ENCODE measurements at regions not wholly inside any gene's neighbourhood (a gene's known extent, or its start where the extent isn't known, plus 50 kb on each side); places are given as distances from the start of the nearest gene placed in this dataset.
"Not testable (repeated sequence)": the region's sequence is repeated elsewhere in the genome, so short reads cannot be mapped to it uniquely, and the experiment has no call there.

GRCh38 chrX:139475432-139475831 lies 55.1 kb upstream of the F9 start:
- no peak overlapping the region for H3K4me3 Mint-ChIP-seq
- POLR2A ChIA-PET: no interaction called here
- ATAC-seq (no peak), DNase-seq (ENCODE audit: low spot score) (no peak)
- H3K27ac Mint-ChIP-seq: no peak overlapping the region
- no peaks in the 10 kb centered on the region for H3K9me3 Mint-ChIP-seq
- CTCF ChIA-PET: interaction anchor here (1.1 kb wide), 1 partner anchor 81 kb away, joined by 4 read pairs; no protein-coding TSS in a partner anchor
- no peak for TF ChIP-seq FOXP1 (CRISPR knock-in tag; IDR thresholded peaks at IDR 0.05; ENCODE audit: borderline replicate concordance)
- no peak for TF ChIP-seq ESRRA (CRISPR knock-in tag; IDR thresholded peaks at IDR 0.05; ENCODE audit: borderline replicate concordance)
- no peak for TF ChIP-seq GTF2I (CRISPR knock-in tag; conservative IDR thresholded peaks at IDR 0.05)
- TF ChIP-seq, protein P1, sequence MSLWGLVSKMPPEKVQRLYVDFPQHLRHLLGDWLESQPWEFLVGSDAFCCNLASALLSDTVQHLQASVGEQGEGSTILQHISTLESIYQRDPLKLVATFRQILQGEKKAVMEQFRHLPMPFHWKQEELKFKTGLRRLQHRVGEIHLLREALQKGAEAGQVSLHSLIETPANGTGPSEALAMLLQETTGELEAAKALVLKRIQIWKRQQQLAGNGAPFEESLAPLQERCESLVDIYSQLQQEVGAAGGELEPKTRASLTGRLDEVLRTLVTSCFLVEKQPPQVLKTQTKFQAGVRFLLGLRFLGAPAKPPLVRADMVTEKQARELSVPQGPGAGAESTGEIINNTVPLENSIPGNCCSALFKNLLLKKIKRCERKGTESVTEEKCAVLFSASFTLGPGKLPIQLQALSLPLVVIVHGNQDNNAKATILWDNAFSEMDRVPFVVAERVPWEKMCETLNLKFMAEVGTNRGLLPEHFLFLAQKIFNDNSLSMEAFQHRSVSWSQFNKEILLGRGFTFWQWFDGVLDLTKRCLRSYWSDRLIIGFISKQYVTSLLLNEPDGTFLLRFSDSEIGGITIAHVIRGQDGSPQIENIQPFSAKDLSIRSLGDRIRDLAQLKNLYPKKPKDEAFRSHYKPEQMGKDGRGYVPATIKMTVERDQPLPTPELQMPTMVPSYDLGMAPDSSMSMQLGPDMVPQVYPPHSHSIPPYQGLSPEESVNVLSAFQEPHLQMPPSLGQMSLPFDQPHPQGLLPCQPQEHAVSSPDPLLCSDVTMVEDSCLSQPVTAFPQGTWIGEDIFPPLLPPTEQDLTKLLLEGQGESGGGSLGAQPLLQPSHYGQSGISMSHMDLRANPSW (CRISPR knock-in tag; conservative IDR thresholded peaks at IDR 0.05; ENCODE audit: low read depth): no peak
- no peak for TF ChIP-seq TP53 (CRISPR knock-in tag; IDR thresholded peaks at IDR 0.05)
- TF ChIP-seq E2F1 (CRISPR knock-in tag; IDR thresholded peaks at IDR 0.05): no peak
- no peak for TF ChIP-seq ZNF425 (CRISPR knock-in tag; conservative IDR thresholded peaks at IDR 0.05)
- TF ChIP-seq, protein P2, sequence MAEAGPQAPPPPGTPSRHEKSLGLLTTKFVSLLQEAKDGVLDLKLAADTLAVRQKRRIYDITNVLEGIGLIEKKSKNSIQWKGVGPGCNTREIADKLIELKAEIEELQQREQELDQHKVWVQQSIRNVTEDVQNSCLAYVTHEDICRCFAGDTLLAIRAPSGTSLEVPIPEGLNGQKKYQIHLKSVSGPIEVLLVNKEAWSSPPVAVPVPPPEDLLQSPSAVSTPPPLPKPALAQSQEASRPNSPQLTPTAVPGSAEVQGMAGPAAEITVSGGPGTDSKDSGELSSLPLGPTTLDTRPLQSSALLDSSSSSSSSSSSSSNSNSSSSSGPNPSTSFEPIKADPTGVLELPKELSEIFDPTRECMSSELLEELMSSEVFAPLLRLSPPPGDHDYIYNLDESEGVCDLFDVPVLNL (CRISPR knock-in tag; IDR thresholded peaks at IDR 0.05; ENCODE audit: borderline replicate concordance, low read depth): no peak
- H3K4me1 Mint-ChIP-seq: peaks cover 6% of the 10 kb centered on the region
- H3K27me3 Mint-ChIP-seq (ENCODE audit: low read depth): no peaks in the 10 kb centered on the region
- no peaks in the 10 kb centered on the region for H3K36me3 Mint-ChIP-seq

DNA sequence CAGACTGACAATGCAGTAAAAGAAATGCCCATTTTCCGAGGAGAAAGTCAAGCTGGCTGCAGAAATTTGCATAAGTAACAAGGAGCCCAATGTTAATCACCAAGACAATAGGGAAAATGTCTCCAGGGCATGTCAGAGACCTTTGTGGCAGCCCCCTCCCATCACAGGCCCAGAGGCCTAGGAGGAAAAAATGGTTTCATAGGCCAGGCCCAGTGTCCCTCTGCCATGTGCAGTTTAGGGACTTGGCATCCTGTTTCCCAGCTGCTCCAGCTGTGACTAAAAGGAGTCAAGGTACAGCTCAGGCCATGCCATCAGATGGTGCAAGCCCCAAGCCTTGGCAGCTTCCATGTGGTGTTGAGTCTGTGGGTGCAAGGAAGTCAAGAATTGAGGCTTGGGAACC lies 68.6 kb upstream of the F9 start:
- H3K9me3 Mint-ChIP-seq: peaks cover 38% of the 10 kb centered on the region
- H3K27me3 Mint-ChIP-seq (ENCODE audit: low read depth); H3K4me1 Mint-ChIP-seq; POLR2A ChIA-PET; ATAC-seq; H3K27ac Mint-ChIP-seq; H3K4me3 Mint-ChIP-seq; CTCF ChIA-PET; DNase-seq (ENCODE audit: low spot score): not testable (repeated sequence)
- H3K36me3 Mint-ChIP-seq: peaks cover 24% of the 10 kb centered on the region

DNA sequence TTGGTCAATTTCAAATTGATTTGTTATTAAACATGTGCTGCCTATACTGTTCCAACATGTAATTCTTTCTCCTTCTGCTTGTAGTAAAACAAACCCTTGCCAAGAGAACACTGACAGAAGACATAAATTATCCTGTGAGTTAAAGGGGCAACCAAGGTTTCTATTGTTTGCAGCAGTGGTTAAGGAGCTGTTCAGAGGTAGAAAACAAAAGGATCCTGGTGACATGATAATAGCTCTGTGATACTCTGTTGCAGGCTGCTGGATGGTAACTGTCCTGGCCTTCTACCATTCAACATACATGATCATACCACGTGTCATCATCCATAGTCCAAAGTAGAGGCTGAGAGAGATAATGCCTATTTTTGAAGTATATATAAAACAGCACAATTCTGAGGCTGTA lies 75.8 kb upstream of the F9 start:
- DNase-seq (ENCODE audit: low spot score) (no peak), ATAC-seq (no peak)
- Mint-ChIP-seq H3K4me1 (no peaks in the 10 kb centered on the region), H3K36me3 (no peaks in the 10 kb centered on the region), H3K27me3 (ENCODE audit: low read depth) (no peaks in the 10 kb centered on the region), H3K4me3 (no peak overlapping the region), H3K27ac (no peak overlapping the region), H3K9me3 (no peaks in the 10 kb centered on the region)
- ChIA-PET CTCF (no interaction called here), POLR2A (no interaction called here)
- TF ChIP-seq RELA (CRISPR knock-in tag; IDR thresholded peaks at IDR 0.05; ENCODE audit: borderline replicate concordance): no peak
- TF ChIP-seq ATF1 (CRISPR knock-in tag; IDR thresholded peaks at IDR 0.05): no peak
- TF ChIP-seq IRF2 (CRISPR knock-in tag; IDR thresholded peaks at IDR 0.05; ENCODE audit: borderline replicate concordance, low read depth): no peak
- no peak for TF ChIP-seq ZNF317 (CRISPR knock-in tag; IDR thresholded peaks at IDR 0.05; ENCODE audit: borderline replicate concordance, low read depth)
- TF ChIP-seq, protein P3, sequence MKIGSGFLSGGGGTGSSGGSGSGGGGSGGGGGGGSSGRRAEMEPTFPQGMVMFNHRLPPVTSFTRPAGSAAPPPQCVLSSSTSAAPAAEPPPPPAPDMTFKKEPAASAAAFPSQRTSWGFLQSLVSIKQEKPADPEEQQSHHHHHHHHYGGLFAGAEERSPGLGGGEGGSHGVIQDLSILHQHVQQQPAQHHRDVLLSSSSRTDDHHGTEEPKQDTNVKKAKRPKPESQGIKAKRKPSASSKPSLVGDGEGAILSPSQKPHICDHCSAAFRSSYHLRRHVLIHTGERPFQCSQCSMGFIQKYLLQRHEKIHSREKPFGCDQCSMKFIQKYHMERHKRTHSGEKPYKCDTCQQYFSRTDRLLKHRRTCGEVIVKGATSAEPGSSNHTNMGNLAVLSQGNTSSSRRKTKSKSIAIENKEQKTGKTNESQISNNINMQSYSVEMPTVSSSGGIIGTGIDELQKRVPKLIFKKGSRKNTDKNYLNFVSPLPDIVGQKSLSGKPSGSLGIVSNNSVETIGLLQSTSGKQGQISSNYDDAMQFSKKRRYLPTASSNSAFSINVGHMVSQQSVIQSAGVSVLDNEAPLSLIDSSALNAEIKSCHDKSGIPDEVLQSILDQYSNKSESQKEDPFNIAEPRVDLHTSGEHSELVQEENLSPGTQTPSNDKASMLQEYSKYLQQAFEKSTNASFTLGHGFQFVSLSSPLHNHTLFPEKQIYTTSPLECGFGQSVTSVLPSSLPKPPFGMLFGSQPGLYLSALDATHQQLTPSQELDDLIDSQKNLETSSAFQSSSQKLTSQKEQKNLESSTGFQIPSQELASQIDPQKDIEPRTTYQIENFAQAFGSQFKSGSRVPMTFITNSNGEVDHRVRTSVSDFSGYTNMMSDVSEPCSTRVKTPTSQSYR (CRISPR knock-in tag; IDR thresholded peaks at IDR 0.05): no peak
- TF ChIP-seq, protein P4, sequence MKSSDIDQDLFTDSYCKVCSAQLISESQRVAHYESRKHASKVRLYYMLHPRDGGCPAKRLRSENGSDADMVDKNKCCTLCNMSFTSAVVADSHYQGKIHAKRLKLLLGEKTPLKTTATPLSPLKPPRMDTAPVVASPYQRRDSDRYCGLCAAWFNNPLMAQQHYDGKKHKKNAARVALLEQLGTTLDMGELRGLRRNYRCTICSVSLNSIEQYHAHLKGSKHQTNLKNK (CRISPR knock-in tag; IDR thresholded peaks at IDR 0.05): no peak
- TF ChIP-seq TP53 (CRISPR knock-in tag; IDR thresholded peaks at IDR 0.05): no peak
- no peak for TF ChIP-seq RORB (CRISPR knock-in tag; IDR thresholded peaks at IDR 0.05)
- TF ChIP-seq SMAD3 (CRISPR knock-in tag; IDR thresholded peaks at IDR 0.05; ENCODE audit: borderline replicate concordance): no peak
- no peak for TF ChIP-seq ESRRA (CRISPR knock-in tag; IDR thresholded peaks at IDR 0.05; ENCODE audit: borderline replicate concordance)
- no peak for TF ChIP-seq ELF4 (CRISPR knock-in tag; IDR thresholded peaks at IDR 0.05; ENCODE audit: low read depth)

All from WTC11 (cell line).